ENCODE measurements at regions not wholly inside any gene's neighbourhood (a gene's known extent, or its start where the extent isn't known, plus 50 kb on each side); places are given as distances from the start of the nearest gene placed in this dataset.

DNA sequence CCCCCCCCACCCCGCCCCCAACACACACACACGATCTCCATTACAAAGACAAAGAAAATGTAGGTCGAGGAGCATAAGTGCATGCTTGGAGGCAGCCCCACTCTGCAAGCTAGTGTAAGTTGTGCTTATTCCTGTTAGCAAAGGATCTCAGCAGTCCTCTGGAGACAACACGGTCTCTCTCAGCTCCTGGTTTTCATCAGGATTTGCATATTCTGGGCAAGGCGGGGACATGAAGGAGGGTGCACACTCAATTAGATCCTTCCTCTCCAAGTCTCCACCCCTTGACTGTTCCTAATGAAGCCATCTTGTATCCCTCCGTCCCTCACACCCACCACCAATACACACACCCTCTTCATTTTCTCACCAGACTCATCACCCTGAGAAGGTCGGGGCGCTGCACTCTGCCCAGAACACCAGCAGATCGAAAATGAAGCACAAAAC lies 63.8 kb downstream of the MRPL46 start:
- no peak for DNase-seq

DNA sequence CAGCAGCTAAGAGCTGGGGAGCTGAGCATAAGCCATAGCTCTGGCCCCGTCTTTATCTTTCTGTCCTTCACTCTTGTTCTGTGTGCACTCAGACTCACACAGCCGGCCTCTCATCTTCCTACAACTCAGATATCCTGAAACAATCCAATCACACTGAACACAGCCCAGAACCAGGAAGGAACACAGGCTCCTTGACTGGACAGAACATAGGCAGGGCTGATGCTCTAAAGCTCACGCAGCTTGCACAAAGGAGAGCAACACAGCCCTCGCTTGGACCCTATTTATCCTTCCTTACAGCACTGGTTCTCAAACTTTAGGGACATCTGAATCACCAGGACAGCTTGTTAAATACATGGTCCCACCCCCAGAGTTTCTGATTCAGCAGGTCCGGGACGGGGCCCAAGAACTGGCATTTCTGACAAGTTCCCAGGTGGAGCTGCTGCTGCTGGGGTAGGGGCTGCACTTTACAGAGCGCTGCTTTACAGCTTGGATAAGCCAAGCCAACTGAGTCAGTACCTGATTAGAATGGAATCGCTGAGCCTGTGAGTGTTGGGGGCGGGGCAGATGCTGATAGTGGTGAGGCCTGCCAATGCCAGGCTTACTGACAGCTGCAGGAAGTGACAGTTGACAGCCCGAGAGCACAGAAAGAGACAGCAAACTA lies 65.1 kb downstream of the MRPL46 start:
- DNase-seq: no peak

DNA sequence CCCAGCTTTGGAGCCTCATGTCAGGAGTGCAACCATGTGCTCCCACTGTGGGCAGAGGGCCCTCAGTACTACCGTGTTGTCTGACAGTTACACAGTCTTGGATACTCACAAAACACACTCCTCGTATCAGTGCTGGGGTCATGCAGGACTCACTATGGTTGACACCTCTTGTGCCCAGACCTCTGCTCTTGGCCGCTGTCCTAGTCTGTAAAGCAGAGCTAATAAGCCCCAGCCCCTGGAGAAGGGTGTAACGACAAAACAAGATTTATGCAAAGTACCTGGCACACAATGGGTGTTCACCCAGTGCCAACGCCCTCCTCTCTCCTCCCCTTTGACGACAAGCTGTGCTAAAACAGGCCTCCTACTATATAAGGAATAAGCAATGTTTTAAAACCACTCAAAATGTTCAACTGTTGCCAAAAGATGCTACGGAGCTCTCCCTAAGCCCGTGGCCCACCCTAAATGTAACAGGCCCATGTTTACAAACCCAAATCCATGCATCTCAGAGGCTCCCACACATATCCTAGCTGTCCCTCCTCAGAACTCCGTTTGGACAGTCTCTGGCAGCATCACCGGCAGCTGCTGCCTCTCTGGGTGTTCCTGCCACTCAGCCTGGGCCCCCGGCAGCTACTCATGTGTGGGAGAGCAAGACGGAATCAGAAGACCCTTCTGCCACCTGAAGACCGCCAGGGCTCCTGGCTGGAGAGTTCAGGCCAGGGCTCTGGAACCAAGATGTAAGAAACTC lies 65.8 kb downstream of the MRPL46 start:
- no peak for DNase-seq

DNA sequence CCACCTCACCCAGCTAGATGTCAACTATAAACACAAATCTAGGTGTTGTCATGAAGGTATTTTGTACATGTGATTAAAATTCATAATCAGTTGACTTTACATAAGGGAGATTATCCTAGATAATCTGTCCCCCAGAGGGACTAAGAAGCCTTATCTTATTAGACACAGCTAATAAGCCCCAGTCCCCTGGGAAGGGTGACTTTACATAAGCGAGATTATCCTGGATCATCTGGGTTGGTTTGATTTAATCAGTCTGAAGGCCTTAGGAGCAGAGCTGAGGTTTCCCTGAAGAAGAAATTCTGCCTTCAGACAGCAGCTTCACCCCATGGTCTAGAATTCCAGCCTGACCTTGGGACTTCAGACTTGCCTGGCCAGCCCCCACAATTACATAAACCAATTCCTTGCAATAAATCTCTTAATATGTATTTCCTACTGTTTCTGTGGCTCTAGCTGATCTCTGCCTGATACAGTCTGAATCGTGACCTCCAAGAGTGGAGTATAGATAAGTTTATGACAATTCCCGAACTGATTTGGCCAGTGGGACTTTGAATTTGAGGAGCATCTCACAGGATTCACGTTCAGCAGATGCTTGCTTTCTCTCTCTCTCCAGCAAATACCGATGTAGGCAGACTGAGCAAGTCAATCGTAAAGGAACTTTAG lies 66.5 kb downstream of the MRPL46 start:
- no peak for DNase-seq

DNA sequence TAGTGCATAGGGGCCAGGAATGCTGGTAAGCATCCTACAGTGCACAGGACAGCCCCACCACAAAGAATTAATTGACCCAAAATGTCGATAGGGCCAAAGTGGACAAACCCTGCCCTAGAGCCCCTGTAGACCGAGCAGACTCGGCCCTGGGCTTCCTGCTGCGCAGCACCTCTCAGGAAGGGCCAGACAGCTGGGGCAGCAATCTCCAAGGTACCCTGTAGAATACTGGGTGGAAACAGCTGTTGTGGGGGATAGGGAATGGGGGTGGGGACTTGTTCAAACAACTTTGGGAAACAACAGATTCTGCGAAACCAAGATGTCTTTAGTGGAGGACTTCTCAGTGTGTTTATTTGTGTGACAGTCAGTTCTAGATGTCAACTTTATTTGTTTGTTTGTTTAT lies 67.1 kb downstream of the MRPL46 start:
- DNase-seq: no peak

DNA sequence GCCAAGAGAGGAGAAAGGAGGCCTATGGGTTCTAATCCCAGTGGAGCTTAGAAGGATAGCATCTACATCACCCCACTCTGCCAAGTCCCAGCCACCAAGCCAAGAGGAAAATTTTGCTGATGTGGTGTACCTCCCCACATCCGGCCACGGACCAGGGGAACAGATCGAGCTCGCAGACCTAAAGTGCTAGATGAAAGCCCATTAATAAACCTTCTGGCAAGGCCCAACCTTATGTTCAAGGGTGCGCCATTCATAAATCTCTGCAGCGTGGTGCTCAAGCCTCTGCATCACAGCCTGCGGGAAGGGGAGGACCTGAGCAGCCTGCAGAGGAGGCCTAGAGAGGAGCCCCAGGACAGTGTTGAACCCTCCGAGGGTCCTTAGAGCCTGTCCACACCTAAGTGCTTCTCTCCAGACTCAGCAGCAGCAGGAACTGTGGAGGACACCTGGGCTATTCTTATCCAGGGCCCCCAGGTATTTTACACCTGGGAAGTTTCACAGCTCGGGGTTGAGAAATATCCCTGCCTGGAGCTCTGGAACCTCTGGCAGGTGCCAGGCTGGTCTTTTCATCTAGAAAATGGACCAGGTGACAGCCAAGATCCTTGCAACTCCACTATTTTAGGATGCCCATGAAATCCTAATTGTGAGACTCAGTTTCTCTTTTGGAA lies 68.0 kb downstream of the MRPL46 start:
- DNase-seq: no peak

DNA sequence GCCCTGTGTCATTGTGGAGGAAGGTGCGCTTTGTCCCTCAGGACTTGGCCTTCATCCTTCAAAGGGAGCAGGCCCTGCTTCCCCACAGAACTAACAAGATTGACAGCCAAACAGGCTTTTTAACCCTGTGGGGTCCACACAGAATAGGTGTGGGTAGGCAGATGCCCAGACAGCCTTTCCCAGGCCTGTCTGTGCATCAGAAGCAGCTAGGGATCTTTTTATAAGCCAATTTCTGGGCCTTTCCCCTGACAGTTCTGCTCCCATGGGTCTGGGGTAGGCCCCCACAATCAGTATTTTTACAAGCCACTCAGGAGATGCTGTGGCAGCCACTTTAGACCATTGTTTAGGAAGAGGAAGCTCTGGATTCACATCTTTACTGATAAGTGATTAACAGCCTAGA lies 69.2 kb downstream of the MRPL46 start:
- DNase-seq: no peak

DNA sequence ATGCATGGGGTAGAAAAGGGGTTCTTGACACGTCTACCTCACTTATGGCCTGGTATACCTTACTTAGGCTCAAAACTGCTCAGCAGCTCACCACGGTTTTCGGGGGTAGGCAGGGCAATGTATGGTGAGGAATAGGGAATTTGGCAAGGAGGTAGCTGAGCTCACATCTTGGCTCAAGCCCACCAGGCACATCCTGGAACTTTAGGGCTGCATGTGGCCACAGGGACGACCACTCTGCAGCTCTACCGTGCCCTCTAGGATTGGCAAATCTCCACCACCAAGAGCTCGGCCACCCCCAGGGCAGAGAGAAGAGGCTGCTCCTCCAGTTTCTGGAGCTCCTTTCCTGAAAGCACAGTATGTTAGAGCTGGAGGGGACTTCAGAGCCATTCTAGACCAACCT lies 69.7 kb downstream of the MRPL46 start:
- no peak for DNase-seq

DNA sequence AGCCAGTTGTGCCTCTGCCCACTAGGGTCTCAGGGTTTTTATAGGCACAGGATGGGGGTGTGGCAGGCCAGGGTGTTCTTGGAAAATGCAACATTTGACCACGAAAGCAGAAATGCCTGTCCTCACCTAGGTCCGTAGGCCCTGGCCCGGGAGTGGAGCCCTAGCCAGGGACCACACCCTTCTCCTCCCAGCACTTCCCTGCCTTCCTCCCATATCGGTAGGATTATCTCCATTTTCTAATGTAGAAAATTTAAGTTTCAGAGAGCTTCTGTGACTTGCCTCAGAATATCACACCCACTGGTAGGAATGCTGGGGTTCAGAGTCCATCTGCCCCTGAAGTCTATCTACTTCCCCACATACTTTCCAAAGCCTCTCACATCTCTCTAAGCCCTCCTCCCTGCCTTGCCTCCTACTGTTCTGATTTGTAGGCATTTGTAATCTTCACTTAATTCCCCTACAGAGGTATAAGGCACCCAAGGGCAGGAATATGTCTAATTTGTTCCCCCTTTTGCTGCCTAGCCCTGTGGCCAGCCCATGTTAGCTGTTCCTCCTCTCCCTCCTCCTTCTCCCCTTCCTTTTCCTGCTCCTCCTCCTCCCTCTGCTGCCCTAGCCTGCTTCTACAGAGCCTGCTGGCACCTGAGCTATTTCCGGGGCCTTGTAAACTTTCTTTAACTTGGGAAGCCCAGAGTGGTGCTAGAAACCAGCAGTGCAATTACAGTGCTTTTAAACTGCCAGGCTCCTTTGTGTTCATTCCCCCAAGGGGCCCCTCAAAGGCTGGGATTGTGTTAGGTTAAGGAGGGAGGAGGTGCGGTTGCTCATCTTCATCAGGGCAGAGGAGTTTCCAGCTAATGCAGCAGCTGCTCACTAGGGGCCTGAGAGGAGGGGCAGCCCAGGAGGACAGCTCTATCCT lies 71.1 kb downstream of the MRPL46 start:
- no peak for DNase-seq

DNA sequence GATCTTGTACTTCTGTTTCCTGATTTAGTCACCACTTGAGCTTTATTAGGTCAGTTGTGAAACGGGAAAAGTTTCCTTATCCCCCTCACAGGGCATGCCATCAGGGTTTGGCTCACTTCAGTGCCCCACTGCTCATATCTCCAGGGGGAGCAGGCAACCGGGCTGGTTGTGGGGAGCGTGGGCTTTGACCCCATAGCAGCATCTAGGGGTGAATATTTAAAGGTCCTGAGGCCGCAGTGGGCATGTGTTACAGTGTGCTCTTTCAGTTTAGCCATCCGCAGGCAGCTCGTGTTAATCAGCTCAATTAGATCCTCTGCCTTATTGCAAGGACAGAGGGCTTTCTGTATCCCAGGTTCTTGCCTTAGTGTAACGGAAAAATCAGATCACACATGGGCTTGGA lies 71.9 kb downstream of the MRPL46 start:
- DNase-seq: no peak

DNA sequence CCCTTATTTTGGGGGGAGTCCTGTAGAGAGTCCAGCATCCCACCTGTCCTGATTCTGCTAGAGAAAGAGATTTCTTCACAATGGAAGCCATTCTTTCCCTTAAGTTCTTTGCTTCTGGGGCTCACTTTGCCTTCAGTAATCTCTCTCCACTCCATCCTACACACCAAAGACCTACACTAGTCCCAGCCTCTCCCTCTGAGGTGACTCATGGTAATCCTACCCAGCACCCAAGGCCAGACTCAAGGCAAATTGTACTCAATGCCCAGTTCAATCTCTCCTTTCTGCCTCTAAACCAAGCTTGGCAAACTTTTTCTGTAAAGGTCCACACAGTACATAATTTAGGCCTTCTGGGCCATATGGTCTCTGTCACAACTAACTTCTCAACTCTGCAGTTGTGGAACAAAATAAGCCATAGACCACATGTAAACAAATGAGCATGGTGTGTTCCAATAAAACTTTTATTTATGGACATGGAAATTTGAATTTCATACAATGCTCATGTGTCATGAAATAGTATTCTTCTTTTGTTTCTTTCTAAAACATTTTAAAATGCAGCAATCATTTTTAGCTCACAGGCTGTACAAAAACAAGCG lies 72.5 kb downstream of the MRPL46 start:
- DNase-seq: no peak

DNA sequence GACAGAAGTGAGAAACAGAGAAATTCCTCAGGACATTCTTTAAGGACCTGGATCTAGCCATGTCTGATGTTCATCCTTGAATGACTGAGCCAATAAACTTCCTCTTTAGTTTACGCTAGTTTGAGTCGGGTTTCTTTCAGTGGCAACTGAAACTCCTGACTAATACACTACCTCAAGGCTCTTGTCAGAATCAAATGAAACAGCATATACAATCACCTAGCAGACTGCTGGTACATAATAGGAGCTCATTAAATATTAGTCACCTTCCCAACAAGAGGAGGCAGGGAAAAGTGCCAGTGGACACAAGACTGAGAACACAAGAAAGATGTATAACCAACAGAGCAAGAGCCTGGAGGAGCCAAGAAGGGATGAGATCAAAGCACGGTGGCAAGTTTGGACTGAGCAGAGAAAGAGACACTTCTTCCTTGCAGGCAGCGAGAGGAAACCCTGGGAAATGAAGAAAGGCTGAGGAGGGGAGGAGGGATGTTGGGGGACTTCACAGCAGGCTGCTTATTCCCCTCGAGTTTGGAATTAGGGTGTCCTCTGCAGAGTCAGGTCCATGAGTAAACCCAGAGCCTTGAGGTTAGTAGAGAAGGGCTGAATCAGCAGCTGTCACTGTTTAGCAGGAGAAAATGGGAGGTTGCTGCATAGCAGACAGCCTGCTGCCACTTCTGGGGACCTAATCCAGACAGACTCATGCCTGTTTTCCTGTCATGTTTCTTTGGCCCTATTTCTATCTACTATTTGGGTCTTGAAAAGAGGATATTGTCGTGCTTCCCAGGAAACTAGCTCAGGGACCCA lies 73.3 kb downstream of the MRPL46 start:
- DNase-seq: no peak

DNA sequence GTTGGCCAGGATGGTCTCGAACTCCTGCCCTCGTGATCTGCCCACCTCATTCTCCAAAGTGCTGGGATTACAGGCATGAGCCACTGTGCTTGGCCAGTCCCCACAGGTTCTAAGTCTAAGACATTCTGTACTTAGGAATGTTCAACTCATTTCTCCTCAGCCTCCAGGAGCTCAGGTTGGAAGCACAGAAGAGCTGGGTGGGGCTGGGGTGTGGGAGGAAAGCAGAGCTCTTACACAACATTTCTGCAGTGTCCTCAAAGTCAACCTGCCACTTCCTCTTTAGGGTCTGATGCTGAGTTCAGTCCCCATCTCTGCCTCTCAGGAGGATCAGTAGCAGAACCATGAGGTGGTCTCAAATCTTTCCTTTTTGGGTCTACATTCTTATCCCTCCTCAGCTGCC lies 75.5 kb downstream of the MRPL46 start:
- DNase-seq: no peak

DNA sequence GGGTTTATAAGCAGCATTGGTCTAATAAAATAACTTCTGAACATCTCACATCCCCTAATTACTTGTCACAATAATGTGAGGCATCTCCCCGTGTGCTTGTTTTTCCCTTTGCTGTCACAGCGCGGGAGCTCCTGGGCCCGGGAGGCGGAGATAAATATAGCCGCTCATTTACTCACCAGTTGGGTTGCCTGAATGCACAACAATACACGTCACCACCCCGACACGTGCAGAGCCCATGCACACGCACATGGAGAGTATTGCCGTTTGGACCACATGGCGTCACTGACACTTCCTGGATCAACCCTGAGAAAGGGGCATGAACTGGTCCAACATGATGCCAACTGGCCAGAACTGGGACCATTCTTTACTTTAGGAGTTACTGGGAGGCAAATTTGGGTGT lies 76.2 kb downstream of the MRPL46 start:
- no peak for DNase-seq

DNA sequence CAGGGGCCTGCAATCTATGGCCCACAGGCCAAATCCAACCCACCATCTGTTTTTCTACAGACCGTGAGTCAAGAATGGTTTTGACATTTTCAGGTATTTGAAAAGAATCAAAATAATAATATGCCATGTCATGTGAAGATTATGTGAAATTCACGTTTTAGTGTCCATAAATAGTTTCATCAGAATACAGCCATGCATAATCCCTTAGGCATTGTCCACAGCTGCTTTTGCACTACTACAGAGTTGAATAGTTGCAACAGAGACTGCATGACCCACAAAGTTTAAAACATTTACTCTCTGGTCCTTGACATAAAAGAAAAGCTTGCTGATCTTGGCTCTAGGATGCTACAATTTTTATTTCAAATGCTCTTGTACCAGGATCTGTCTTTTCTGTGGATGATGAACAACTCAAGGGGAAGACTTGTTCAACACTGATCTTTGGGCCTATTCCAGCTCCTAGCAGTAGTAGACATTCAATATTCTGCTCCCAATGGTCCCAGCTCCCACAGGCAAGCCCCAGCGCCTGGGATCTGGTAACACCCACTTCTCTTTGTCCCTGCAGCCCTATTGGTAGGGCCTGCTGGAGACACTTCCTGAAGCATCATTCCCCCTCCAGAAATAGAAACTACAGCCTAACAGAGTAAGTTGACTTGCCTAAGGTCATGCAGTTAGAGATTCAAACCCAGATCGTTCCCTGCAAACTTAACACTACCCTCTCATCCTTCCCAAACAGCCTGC lies 76.9 kb downstream of the MRPL46 start:
- no peak for DNase-seq

DNA sequence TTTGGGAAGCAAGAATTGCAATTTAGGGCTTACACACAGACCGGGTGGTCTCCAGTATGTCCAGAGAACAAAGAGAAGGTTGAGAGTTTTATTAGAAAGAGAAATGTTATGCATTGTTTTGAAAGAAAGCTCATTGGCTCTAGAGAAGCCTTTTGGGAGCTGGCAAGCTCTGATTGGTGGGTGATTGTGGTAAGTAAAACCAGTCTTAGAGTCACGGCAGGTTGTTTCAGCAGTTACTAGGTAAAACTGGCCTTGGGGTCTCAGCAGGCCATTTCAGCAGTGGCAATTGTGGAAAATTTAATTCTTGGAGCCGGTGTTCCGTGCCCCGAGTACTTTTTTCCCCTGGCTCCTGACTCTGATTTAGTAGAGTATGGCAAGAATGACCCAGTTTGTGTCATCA lies 78.1 kb downstream of the MRPL46 start:
- no peak for DNase-seq

DNA sequence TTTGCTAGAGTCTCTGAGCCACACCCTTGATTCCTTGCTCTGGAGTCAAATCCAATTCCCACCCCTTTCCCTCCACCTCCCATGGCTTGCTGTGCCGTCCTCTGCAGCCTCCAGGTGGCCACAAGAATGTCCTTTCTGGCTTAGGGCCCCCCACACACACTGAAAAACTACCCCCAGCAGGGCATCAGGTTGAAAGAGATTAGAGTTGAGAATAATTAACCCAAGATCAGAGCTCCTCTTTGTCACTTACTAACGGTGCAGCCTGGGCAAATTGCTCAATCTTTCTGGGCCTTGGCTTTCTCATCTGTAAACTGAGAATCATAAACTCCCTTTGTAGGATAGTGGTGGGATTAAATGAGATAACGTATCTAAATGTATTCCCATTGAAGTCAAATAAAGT lies 78.5 kb downstream of the MRPL46 start:
- DNase-seq: no peak

DNA sequence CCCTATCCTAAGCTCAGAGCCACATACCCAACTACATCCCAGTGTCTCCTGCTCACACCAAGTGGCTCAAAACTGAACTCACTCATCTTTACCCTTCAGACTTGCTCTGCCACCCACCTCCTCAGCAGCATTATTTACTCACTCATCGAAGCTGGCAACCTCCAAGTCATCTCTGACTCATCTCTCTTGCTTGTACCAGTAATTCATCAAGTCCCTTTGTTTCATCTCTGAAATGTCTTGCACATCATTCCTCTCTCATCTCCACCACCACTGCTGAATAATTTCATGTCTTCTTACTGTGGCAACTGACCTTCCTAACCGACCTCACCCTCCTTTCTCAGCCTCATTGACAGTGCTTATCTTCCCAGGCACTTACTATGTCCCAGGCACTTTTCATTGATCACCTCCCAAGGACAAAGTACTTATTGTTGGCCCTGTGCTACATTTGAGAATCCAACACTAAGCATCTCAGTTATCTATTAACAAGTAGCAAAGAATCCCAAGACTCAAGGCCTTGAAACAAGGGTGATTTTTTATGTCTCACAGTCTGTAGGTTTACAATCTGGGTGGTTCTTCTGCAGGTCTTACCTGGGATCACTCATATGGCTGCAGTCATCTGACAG lies 82.0 kb downstream of the MRPL46 start:
- no peak for DNase-seq

DNA sequence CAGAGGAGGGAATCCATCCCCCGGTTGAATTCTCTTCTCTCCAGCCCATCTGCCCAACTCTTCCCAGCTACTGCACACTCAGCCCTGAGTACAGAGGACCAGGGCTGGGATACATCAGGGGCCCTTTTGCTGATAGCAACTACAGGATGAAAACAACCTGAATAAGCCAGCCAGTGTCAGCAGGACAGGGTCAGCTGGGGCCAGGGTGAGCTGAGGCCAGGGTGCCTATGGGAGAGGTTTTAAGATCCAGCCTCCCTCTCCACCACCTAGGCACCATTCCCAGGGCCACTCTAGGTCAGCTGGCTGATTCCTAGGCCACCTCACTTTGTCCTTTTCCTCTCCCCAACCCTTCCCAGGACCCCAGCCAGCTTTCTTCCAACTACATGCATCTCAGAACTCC lies 83.8 kb downstream of the MRPL46 start:
- DNase-seq: no peak

DNA sequence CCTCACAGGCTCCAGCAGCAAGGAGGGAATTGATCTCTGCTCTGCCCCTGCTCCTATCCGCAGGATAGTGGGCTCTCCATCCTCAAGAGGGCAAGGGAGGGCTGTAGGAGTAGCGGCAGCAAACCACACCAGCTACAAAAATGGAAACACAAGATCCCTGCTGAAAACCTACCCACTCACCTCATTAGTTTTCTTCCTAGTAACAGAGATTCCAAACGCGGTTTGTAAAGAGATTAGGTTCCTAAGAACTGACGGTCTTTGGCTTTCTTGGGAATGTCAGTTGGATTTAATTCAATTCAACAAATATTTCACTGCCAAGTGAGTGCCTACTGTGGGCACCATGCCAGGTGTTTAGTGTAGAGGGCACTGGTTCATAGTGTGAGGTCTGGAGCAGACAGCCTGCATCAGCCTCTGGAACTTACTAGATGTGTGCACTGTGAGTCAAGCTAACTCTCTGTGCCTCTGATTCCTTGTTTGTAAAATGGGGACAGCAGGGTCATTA lies 84.7 kb downstream of the MRPL46 start:
- peak; percentile 4 for DNase-seq
